Neural progenitor cell (in vitro differentiated cells): ENCODE measurements at regions not wholly inside any gene's neighbourhood (a gene's known extent, or its start where the extent isn't known, plus 50 kb on each side); places are given as distances from the start of the nearest gene placed in this dataset.

ENCODE experiments used
- DNase-seq: peaks from one replicate; pipeline ENCODE4 v3.0.0-alpha.2; 2016; ENCODE audit warnings: low spot score
- H2AFZ ChIP-seq: fragments of 200-600 bp; sonication (generic); replicated peaks from 2 replicates; pipeline ENCODE4 v1.6.1; 2016; ENCODE audit warnings: antibody characterized with exemption
- H3F3A ChIP-seq: fragments of 200-600 bp; sonication (generic); 2 replicates; pipeline ENCODE4 v1.6.1; 2016; ENCODE audit warnings: antibody characterized with exemption, low read depth
- H3K27ac ChIP-seq: fragments of 200-600 bp; sonication (generic); 2 replicates; pipeline ENCODE4 v1.5.1; 2016; ENCODE audit warnings: mild to moderate bottlenecking
- H3K27me3 ChIP-seq: fragments of 200-600 bp; sonication (generic); 2 replicates; pipeline ENCODE4 v1.6.1; 2016; ENCODE audit warnings: mild to moderate bottlenecking, moderate library complexity
- H3K36me3 ChIP-seq: fragments of 200-600 bp; sonication (generic); 2 replicates; pipeline ENCODE4 v1.5.1; 2016
- H3K4me1 ChIP-seq: fragments of 200-600 bp; sonication (generic); 2 replicates; pipeline ENCODE4 v1.6.1; 2016; ENCODE audit warnings: mixed run types
- H3K4me2 ChIP-seq: fragments of 200-600 bp; sonication (generic); 2 replicates; pipeline ENCODE4 v1.6.1; 2016
- H3K4me3 ChIP-seq: fragments of 200-600 bp; sonication (generic); 2 replicates; pipeline ENCODE4 v1.5.1; 2016
- H3K79me2 ChIP-seq: fragments of 200-600 bp; sonication (generic); 2 replicates; pipeline ENCODE4 v1.6.1; 2016; ENCODE audit warnings: low read depth
- H3K9ac ChIP-seq: fragments of 200-600 bp; sonication (generic); 2 replicates; pipeline ENCODE4 v1.6.1; 2016
- H3K9me3 ChIP-seq: fragments of 200-600 bp; sonication (generic); 2 replicates; pipeline ENCODE4 v1.5.1; 2016; ENCODE audit warnings: low read depth
- H4K20me1 ChIP-seq: fragments of 200-600 bp; sonication (generic); 2 replicates; pipeline ENCODE4 v1.6.1; 2016; ENCODE audit warnings: low read depth
- H3K27ac Mint-ChIP-seq: 3 replicates; pipeline ENCODE4 v1.8.0; 2021; ENCODE audit warnings: mixed read lengths
- H3K27me3 Mint-ChIP-seq: 2 replicates; pipeline ENCODE4 v1.8.0; 2022; ENCODE audit warnings: low read depth, mild to moderate bottlenecking, inconsistent platforms, moderate library complexity, mixed read lengths; ENCODE audit not compliant: insufficient read depth
- H3K36me3 Mint-ChIP-seq: 3 replicates; pipeline ENCODE4 v1.8.0; 2021; ENCODE audit warnings: mixed read lengths
- H3K4me1 Mint-ChIP-seq: 3 replicates; pipeline ENCODE4 v1.8.0; 2021; ENCODE audit warnings: mixed read lengths
- H3K4me3 Mint-ChIP-seq: 3 replicates; pipeline ENCODE4 v1.8.0; 2021; ENCODE audit warnings: mild to moderate bottlenecking, moderate library complexity, mixed read lengths
- H3K9me3 Mint-ChIP-seq: 3 replicates; pipeline ENCODE4 v1.8.0; 2020; ENCODE audit warnings: mixed read lengths
- EZH2 ChIP-seq: fragments of 200-600 bp; sonication (generic); IDR thresholded peaks from 2 replicates; pipeline ENCODE4 v1.6.1; 2017; ENCODE audit warnings: antibody characterized with exemption, mild to moderate bottlenecking, moderate library complexity
- EZH2phosphoT487 ChIP-seq: fragments of 200-600 bp; sonication (generic); IDR thresholded peaks from 2 replicates; pipeline ENCODE4 v1.6.1; 2017; ENCODE audit warnings: antibody characterized with exemption
- TF ChIP-seq, protein P1 (sequence below): fragments of 200-600 bp; sonication (generic); IDR thresholded peaks from 2 replicates; pipeline ENCODE4 v1.5.1; 2017; ENCODE audit warnings: antibody characterized with exemption, mild to moderate bottlenecking

DNA sequence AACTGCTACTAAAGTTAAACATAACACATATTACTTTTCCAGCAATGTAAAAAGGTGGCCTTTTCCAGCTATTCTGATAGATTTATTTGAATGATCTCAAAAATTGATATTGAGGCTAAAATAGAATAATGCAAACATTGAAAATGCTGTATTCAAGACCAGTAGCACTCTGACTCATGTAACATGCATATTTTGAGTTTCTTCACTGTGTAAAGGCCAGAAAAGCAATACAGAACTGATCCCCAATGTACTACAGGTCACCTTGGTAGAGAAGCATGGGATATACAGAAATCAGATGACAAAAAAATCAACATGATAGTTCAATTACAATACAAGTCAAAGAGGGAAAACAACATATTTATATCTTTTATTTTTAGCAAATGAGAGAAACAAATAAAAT lies 419.6 kb downstream of the DIPK2A start:
- Histone ChIP-seq H3K27me3 (no peaks in the 10 kb centered on the region), H3K4me3 (no peak overlapping the region), H3K36me3 (no peaks in the 10 kb centered on the region), H3F3A (no peaks in the 10 kb centered on the region), H3K9ac (no peak overlapping the region), H3K27ac (no peak overlapping the region), H3K9me3 (no peaks in the 10 kb centered on the region), H3K4me1 (no peaks in the 10 kb centered on the region), H3K4me2 (no peak overlapping the region), H2AFZ (no peak overlapping the region), H4K20me1 (no peaks in the 10 kb centered on the region), H3K79me2 (no peaks in the 10 kb centered on the region)
- no peaks in the 10 kb centered on the region for H3K27me3 Mint-ChIP-seq
- H3K9me3 Mint-ChIP-seq = no peaks in the 10 kb centered on the region
- TF ChIP-seq EZH2 = no peak
- TF ChIP-seq EZH2phosphoT487 = no peak
- TF ChIP-seq, protein P1, sequence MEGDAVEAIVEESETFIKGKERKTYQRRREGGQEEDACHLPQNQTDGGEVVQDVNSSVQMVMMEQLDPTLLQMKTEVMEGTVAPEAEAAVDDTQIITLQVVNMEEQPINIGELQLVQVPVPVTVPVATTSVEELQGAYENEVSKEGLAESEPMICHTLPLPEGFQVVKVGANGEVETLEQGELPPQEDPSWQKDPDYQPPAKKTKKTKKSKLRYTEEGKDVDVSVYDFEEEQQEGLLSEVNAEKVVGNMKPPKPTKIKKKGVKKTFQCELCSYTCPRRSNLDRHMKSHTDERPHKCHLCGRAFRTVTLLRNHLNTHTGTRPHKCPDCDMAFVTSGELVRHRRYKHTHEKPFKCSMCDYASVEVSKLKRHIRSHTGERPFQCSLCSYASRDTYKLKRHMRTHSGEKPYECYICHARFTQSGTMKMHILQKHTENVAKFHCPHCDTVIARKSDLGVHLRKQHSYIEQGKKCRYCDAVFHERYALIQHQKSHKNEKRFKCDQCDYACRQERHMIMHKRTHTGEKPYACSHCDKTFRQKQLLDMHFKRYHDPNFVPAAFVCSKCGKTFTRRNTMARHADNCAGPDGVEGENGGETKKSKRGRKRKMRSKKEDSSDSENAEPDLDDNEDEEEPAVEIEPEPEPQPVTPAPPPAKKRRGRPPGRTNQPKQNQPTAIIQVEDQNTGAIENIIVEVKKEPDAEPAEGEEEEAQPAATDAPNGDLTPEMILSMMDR = no peak
- no peaks in the 10 kb centered on the region for H3K4me1 Mint-ChIP-seq
- H3K27ac Mint-ChIP-seq = no peak overlapping the region
- H3K36me3 Mint-ChIP-seq = no peaks in the 10 kb centered on the region
- H3K4me3 Mint-ChIP-seq = no peak overlapping the region
- no peak for DNase-seq

DNA sequence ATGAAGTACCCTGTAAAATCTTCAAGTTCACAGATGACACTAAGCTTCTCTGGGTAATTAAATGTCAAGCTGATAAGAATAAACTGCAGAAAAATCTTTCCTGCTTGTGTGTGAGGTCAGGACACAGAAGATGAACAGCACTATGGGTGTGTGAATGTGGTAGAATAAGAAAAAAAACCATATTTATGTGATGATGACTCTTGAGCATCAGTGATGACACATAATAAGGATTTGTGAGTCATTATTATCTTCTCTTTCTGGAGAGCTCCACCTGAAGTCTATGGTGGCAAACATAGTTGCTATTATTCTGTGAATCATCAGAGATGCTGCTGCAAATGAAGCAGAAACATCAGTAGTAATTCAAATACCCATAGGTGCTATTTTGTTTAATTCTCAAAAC lies 422.4 kb downstream of the DIPK2A start:
- Mint-ChIP-seq H3K4me1 (no peaks in the 10 kb centered on the region), H3K36me3 (no peaks in the 10 kb centered on the region), H3K27me3 (no peaks in the 10 kb centered on the region), H3K4me3 (no peak overlapping the region), H3K27ac (no peak overlapping the region), H3K9me3 (peaks cover 2% of the 10 kb centered on the region)
- no peaks in the 10 kb centered on the region for H3K79me2 ChIP-seq
- TF ChIP-seq EZH2phosphoT487 (no peak), EZH2 (no peak)
- TF ChIP-seq, protein P1 = no peak
- no peaks in the 10 kb centered on the region for H3K9me3 ChIP-seq
- no peaks in the 10 kb centered on the region for H3K36me3 ChIP-seq
- H3K9ac ChIP-seq = no peak overlapping the region
- no peaks in the 10 kb centered on the region for H3K4me1 ChIP-seq
- no peaks in the 10 kb centered on the region for H3F3A ChIP-seq
- DNase-seq = no peak
- no peaks in the 10 kb centered on the region for H4K20me1 ChIP-seq
- H3K4me3 ChIP-seq = no peak overlapping the region
- no peak overlapping the region for H3K27ac ChIP-seq
- no peaks in the 10 kb centered on the region for H3K27me3 ChIP-seq
- no peak overlapping the region for H2AFZ ChIP-seq
- no peak overlapping the region for H3K4me2 ChIP-seq

- no peaks in the 10 kb centered on the region for H3K79me2 ChIP-seq
- no peak for DNase-seq
- H3K36me3 ChIP-seq = no peaks in the 10 kb centered on the region
- no peak overlapping the region for H3K9ac ChIP-seq
- H3K9me3 Mint-ChIP-seq = peaks cover 14% of the 10 kb centered on the region
- no peak overlapping the region for H2AFZ ChIP-seq
- no peak overlapping the region for H3K4me2 ChIP-seq
- no peaks in the 10 kb centered on the region for H3K36me3 Mint-ChIP-seq
- H3K9me3 ChIP-seq = peaks cover 3% of the 10 kb centered on the region
- no peak overlapping the region for H3K27ac ChIP-seq
- H3K4me3 ChIP-seq = no peak overlapping the region
- H3F3A ChIP-seq = no peaks in the 10 kb centered on the region
- H3K4me1 ChIP-seq = no peaks in the 10 kb centered on the region
- no peak overlapping the region for H3K27ac Mint-ChIP-seq
- TF ChIP-seq EZH2phosphoT487 (no peak), EZH2 (no peak)
- TF ChIP-seq, protein P1 = no peak
- no peak overlapping the region for H3K4me3 Mint-ChIP-seq
- no peaks in the 10 kb centered on the region for H4K20me1 ChIP-seq
- no peaks in the 10 kb centered on the region for H3K27me3 ChIP-seq
- H3K4me1 Mint-ChIP-seq = no peaks in the 10 kb centered on the region
- no peaks in the 10 kb centered on the region for H3K27me3 Mint-ChIP-seq
Measured at GRCh38 chr3:144402430-144402829, 430.8 kb downstream of the DIPK2A start.

GRCh38 chr3:144403040-144403457 lies 431.4 kb downstream of the DIPK2A start:
- Mint-ChIP-seq H3K27ac (no peak overlapping the region), H3K36me3 (no peaks in the 10 kb centered on the region), H3K4me1 (no peaks in the 10 kb centered on the region), H3K27me3 (no peaks in the 10 kb centered on the region), H3K4me3 (no peak overlapping the region), H3K9me3 (peaks cover 14% of the 10 kb centered on the region)
- Histone ChIP-seq H3K9ac (no peak overlapping the region), H3K4me1 (no peaks in the 10 kb centered on the region), H2AFZ (no peak overlapping the region), H3K36me3 (no peaks in the 10 kb centered on the region), H3K9me3 (peaks cover 3% of the 10 kb centered on the region), H3F3A (no peaks in the 10 kb centered on the region), H3K27ac (no peak overlapping the region), H3K4me2 (no peak overlapping the region), H3K4me3 (no peak overlapping the region), H3K79me2 (no peaks in the 10 kb centered on the region), H3K27me3 (no peaks in the 10 kb centered on the region), H4K20me1 (no peaks in the 10 kb centered on the region)
- DNase-seq = no peak
- TF ChIP-seq, protein P1 = no peak
